ENCODE measurements at regions not wholly inside any gene's neighbourhood (a gene's known extent, or its start where the extent isn't known, plus 50 kb on each side); places are given as distances from the start of the nearest gene placed in this dataset.

GRCh38 chr16:86826941-86827340 is 248.6 kb downstream of the FOXL1 start:
- no peaks in the 10 kb centered on the region for H3K4me1 ChIP-seq (ENCODE audit: low read length)
- H3K9ac ChIP-seq (ENCODE audit: low read length) = no peak overlapping the region
- no peak overlapping the region for H3K27ac ChIP-seq (ENCODE audit: low read length)
- no peaks in the 10 kb centered on the region for H3K36me3 ChIP-seq (replicated peaks; ENCODE audit: insufficient read depth, low read length)
- no peaks in the 10 kb centered on the region for H3K79me2 ChIP-seq (ENCODE audit: low read length)
- DNase-seq = no peak
- H3K9me2 ChIP-seq (replicated peaks; ENCODE audit: insufficient read depth, low read length) = no peaks in the 10 kb centered on the region
- no peak for TF ChIP-seq EZH2 (optimal IDR thresholded peaks at IDR 0.05; ENCODE audit: low read depth, low read length)
- TF ChIP-seq CTCF (IDR thresholded peaks at IDR 0.05; ENCODE audit: low read length) = no peak
- no peak for TF ChIP-seq EZH2phosphoT487 (IDR thresholded peaks at IDR 0.05; ENCODE audit: low read length)
- peaks cover 59% of the 10 kb centered on the region for H3K27me3 ChIP-seq (replicated peaks; ENCODE audit: insufficient read depth, low read length)
- no peak overlapping the region for H3K4me2 ChIP-seq (ENCODE audit: low read depth, low read length)
- no peaks in the 10 kb centered on the region for H3F3A ChIP-seq (ENCODE audit: insufficient read depth, low read length)
- H3K4me3 ChIP-seq (ENCODE audit: low read length) = no peak overlapping the region
- no peaks in the 10 kb centered on the region for H4K20me1 ChIP-seq (ENCODE audit: insufficient read depth, low read length)
- H3K9me3 ChIP-seq (replicated peaks; ENCODE audit: insufficient read depth, low read length) = no peaks in the 10 kb centered on the region
- no peak overlapping the region for H2AFZ ChIP-seq (ENCODE audit: low read length)

GRCh38 chr16:86827521-86827920 is 249.2 kb downstream of the FOXL1 start:
- no peak overlapping the region for H3K4me2 ChIP-seq (ENCODE audit: low read depth, low read length)

GRCh38 chr16:86828202-86828601 is 249.9 kb downstream of the FOXL1 start:
- peaks cover 60% of the 10 kb centered on the region for H3K27me3 ChIP-seq (replicated peaks; ENCODE audit: insufficient read depth, low read length)
- no peak overlapping the region for H3K4me2 ChIP-seq (ENCODE audit: low read depth, low read length)

More at GRCh38 chr16:86827521-86827920, 249.2 kb downstream of the FOXL1 start:
- DNase-seq = no peak
- Histone ChIP-seq H3K9me3 (replicated peaks; ENCODE audit: insufficient read depth, low read length) (no peaks in the 10 kb centered on the region), H3K9ac (ENCODE audit: low read length) (no peak overlapping the region), H3K4me3 (ENCODE audit: low read length) (no peak overlapping the region), H3K79me2 (ENCODE audit: low read length) (no peaks in the 10 kb centered on the region), H3K27ac (ENCODE audit: low read length) (no peak overlapping the region), H3F3A (ENCODE audit: insufficient read depth, low read length) (no peaks in the 10 kb centered on the region), H3K27me3 (replicated peaks; ENCODE audit: insufficient read depth, low read length) (peaks cover 61% of the 10 kb centered on the region), H4K20me1 (ENCODE audit: insufficient read depth, low read length) (no peaks in the 10 kb centered on the region), H3K4me1 (ENCODE audit: low read length) (no peaks in the 10 kb centered on the region), H3K36me3 (replicated peaks; ENCODE audit: insufficient read depth, low read length) (no peaks in the 10 kb centered on the region), H2AFZ (ENCODE audit: low read length) (no peak overlapping the region), H3K9me2 (replicated peaks; ENCODE audit: insufficient read depth, low read length) (no peaks in the 10 kb centered on the region)
- TF ChIP-seq CTCF (IDR thresholded peaks at IDR 0.05; ENCODE audit: low read length) = no peak
- TF ChIP-seq EZH2 (optimal IDR thresholded peaks at IDR 0.05; ENCODE audit: low read depth, low read length) = no peak
- no peak for TF ChIP-seq EZH2phosphoT487 (IDR thresholded peaks at IDR 0.05; ENCODE audit: low read length)

More at GRCh38 chr16:86828202-86828601, 249.9 kb downstream of the FOXL1 start:
- Histone ChIP-seq H4K20me1 (ENCODE audit: insufficient read depth, low read length) (no peaks in the 10 kb centered on the region), H3F3A (ENCODE audit: insufficient read depth, low read length) (no peaks in the 10 kb centered on the region), H3K9me2 (replicated peaks; ENCODE audit: insufficient read depth, low read length) (no peaks in the 10 kb centered on the region), H3K9me3 (replicated peaks; ENCODE audit: insufficient read depth, low read length) (no peaks in the 10 kb centered on the region), H3K36me3 (replicated peaks; ENCODE audit: insufficient read depth, low read length) (no peaks in the 10 kb centered on the region), H3K27ac (ENCODE audit: low read length) (no peak overlapping the region), H3K9ac (ENCODE audit: low read length) (no peak overlapping the region), H3K79me2 (ENCODE audit: low read length) (no peaks in the 10 kb centered on the region), H3K4me1 (ENCODE audit: low read length) (no peaks in the 10 kb centered on the region), H2AFZ (ENCODE audit: low read length) (no peak overlapping the region), H3K4me3 (ENCODE audit: low read length) (no peak overlapping the region)
- no peak for TF ChIP-seq EZH2phosphoT487 (IDR thresholded peaks at IDR 0.05; ENCODE audit: low read length)
- TF ChIP-seq EZH2 (optimal IDR thresholded peaks at IDR 0.05; ENCODE audit: low read depth, low read length) = no peak
- TF ChIP-seq CTCF (IDR thresholded peaks at IDR 0.05; ENCODE audit: low read length) = no peak
- no peak for DNase-seq
